ENCODE measurements at regions not wholly inside any gene's neighbourhood (a gene's known extent, or its start where the extent isn't known, plus 50 kb on each side); places are given as distances from the start of the nearest gene placed in this dataset.

- TF ChIP-seq, protein P1, sequence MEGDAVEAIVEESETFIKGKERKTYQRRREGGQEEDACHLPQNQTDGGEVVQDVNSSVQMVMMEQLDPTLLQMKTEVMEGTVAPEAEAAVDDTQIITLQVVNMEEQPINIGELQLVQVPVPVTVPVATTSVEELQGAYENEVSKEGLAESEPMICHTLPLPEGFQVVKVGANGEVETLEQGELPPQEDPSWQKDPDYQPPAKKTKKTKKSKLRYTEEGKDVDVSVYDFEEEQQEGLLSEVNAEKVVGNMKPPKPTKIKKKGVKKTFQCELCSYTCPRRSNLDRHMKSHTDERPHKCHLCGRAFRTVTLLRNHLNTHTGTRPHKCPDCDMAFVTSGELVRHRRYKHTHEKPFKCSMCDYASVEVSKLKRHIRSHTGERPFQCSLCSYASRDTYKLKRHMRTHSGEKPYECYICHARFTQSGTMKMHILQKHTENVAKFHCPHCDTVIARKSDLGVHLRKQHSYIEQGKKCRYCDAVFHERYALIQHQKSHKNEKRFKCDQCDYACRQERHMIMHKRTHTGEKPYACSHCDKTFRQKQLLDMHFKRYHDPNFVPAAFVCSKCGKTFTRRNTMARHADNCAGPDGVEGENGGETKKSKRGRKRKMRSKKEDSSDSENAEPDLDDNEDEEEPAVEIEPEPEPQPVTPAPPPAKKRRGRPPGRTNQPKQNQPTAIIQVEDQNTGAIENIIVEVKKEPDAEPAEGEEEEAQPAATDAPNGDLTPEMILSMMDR (IDR thresholded peaks at IDR 0.05): no peak
- TF ChIP-seq EZH2 (IDR thresholded peaks at IDR 0.05; ENCODE audit: borderline replicate concordance, insufficient read depth, low read depth, low read length, poor library complexity, severe bottlenecking): no peak
These were observed 258.4 kb downstream of the BCL11A start for GRCh38 chr2:60294901-60295635.
